22Rv1 (cell line): ENCODE measurements at regions not wholly inside any gene's neighbourhood (a gene's known extent, or its start where the extent isn't known, plus 50 kb on each side); places are given as distances from the start of the nearest gene placed in this dataset.

Experiments used
- H3K27ac ChIP-seq: fragments of 450-650 bp; 2 replicates; pipeline ENCODE4 v1.5.1; 2017
- CTCF ChIP-seq: fragments of 450-650 bp; IDR thresholded peaks from 2 replicates; pipeline ENCODE4 v1.5.1; 2017; ENCODE audit warnings: mild to moderate bottlenecking
- ZFX ChIP-seq: fragments of 450-650 bp; IDR thresholded peaks from 2 replicates; pipeline ENCODE4 v1.6.1; 2017; ENCODE audit warnings: antibody characterized with exemption, borderline replicate concordance

DNA sequence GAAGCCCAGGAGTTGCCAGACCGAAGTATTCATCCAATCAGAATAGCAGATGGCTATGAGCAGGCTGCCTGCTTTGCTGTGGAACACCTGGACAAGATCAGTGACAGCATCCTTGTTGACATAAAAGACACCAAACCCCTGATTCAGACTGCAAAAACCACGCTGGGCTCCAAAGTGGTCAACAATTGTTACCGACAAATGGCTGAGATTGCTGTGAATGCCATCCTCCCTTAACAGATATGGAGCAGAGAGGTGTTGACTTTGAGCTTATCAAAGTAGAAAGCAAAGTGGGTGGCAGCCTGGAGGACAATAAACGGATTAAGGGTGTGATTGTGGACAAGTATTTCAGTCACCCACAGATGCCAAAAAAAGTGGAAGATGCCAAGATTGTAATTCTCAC lies 250.3 kb upstream of the OBI1 start:
- no peak overlapping the region for H3K27ac ChIP-seq
- TF ChIP-seq CTCF (no peak), ZFX (no peak)

- no peak overlapping the region for H3K27ac ChIP-seq
- TF ChIP-seq ZFX (no peak), CTCF (no peak)
Measured at GRCh38 chr13:78907006-78907405, 248.1 kb upstream of the OBI1 start.

DNA sequence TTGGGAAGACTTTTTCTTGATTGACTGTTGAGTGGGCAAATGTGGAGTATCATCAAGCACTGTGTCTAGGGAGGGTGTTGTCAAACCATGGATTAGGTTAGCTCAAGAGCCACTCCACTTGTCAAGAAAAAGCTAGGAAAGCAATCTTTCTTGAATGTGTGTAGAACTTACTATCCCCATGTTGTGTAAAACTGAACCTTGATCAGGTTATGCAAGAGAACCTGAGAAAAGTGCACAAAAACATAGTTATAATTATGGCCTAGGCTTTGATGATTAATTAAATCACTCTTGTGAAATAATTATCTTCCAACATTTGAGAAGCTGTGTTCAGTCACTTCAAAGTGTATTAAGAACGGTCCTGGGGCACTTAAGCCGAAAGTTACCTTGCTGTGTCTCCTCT lies 238.2 kb upstream of the OBI1 start:
- TF ChIP-seq CTCF (no peak), ZFX (no peak)
- no peak overlapping the region for H3K27ac ChIP-seq

GRCh38 chr13:78884571-78884970 lies 225.6 kb upstream of the OBI1 start:
- no peak for TF ChIP-seq CTCF
- TF ChIP-seq ZFX = no peak
- no peak overlapping the region for H3K27ac ChIP-seq

GRCh38 chr13:78881751-78882150 lies 222.8 kb upstream of the OBI1 start:
- no peak overlapping the region for H3K27ac ChIP-seq
- TF ChIP-seq CTCF (no peak), ZFX (no peak)

- H3K27ac ChIP-seq = no peak overlapping the region
Measured at GRCh38 chr13:78881054-78881453, 222.1 kb upstream of the OBI1 start.

More at GRCh38 chr13:78881054-78881453, 222.1 kb upstream of the OBI1 start:
- no peak for TF ChIP-seq CTCF
- TF ChIP-seq ZFX = no peak
